GM23248 (cell line): ENCODE measurements at regions not wholly inside any gene's neighbourhood (a gene's known extent, or its start where the extent isn't known, plus 50 kb on each side); places are given as distances from the start of the nearest gene placed in this dataset.

ENCODE experiments used
- EZH2 ChIP-seq: fragments of 200-600 bp; sonication (generic); IDR thresholded peaks from 2 replicates; pipeline ENCODE4 v1.6.1; 2018; ENCODE audit warnings: antibody characterized with exemption, mild to moderate bottlenecking; ENCODE audit not compliant: insufficient read depth, poor library complexity, severe bottlenecking
- EZH2phosphoT487 ChIP-seq: fragments of 200-600 bp; sonication (generic); IDR thresholded peaks from 2 replicates; pipeline ENCODE4 v1.6.1; 2018; ENCODE audit warnings: antibody characterized with exemption, moderate library complexity, mild to moderate bottlenecking, low read depth; ENCODE audit not compliant: insufficient read depth

DNA sequence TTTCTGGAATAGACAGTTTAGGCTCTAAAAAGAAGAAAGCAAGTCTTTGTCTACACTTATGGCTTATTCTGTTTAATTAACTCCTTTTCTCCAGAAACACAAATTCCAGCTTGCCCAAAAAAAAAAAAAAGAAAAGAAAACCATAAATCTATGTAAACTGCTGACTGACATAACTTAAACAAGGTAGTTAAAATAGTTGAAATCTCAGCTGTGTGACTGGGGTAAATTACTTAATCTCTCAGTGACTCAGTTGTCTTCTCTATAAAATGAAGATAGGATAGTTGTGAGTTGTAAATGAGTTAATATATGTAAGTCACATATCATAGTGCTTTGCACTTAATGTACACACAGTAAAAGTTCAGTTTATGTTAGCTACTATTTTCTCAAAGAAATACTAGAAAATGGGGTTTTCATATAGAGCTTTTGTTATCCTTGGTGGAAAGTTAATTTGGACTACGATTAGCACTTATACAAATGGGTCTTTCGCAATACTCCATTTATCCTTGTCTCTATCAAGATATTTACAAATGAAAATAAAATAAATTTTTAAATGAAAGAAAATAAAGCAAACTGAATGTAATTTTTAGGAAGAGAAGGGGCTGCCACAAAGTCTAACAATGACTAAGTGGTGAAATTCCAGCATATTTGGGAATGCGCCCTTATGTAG is 200.9 kb downstream of the MBL2 start:
- TF ChIP-seq EZH2phosphoT487 (no peak), EZH2 (no peak)
